Erythroblast (primary cell): ENCODE measurements at regions not wholly inside any gene's neighbourhood (a gene's known extent, or its start where the extent isn't known, plus 50 kb on each side); places are given as distances from the start of the nearest gene placed in this dataset.

ENCODE experiments used
- GATA1 ChIP-seq: IDR thresholded peaks from 2 replicates; pipeline ENCODE4 v1.6.1; 2011; ENCODE audit warnings: low read depth, mild to moderate bottlenecking, control low read depth, low read length, moderate library complexity
- POLR2A ChIP-seq: IDR thresholded peaks from 2 replicates; pipeline ENCODE4 v1.6.1; 2011; ENCODE audit warnings: mild to moderate bottlenecking, low read length

GRCh38 chr3:7962301-7962700, 539.3 kb upstream of the LMCD1 start:
- TF ChIP-seq POLR2A = no peak
- no peak for TF ChIP-seq GATA1
